Colon (tissue), 2 donors: ENCODE measurements at regions not wholly inside any gene's neighbourhood (a gene's known extent, or its start where the extent isn't known, plus 50 kb on each side); places are given as distances from the start of the nearest gene placed in this dataset.

ENCODE experiments used
- FAIRE-seq: peaks from 2 replicates; lab custom pipeline; 2012; peaks lifted over from hg19 to GRCh38; lab: Jason Lieb, UNC
- donor health status: control.
- donor health status: control.

- no peak for FAIRE-seq
Observed at GRCh38 chr1:59006289-59006658, 222.4 kb upstream of the JUN start.

- FAIRE-seq: no peak
Observed at GRCh38 chr1:59006932-59007331, 223.1 kb upstream of the JUN start.

GRCh38 chr1:59007429-59007819, 223.6 kb upstream of the JUN start:
- FAIRE-seq: no peak

- no peak for FAIRE-seq
Observed at GRCh38 chr1:59007820-59008598, 224.2 kb upstream of the JUN start.

GRCh38 chr1:59008599-59009347, 224.9 kb upstream of the JUN start:
- FAIRE-seq: no peak

- FAIRE-seq: no peak
Observed at GRCh38 chr1:59011663-59012062, 227.8 kb upstream of the JUN start.

- no peak for FAIRE-seq
Observed at GRCh38 chr1:59012378-59012777, 228.5 kb upstream of the JUN start.

DNA sequence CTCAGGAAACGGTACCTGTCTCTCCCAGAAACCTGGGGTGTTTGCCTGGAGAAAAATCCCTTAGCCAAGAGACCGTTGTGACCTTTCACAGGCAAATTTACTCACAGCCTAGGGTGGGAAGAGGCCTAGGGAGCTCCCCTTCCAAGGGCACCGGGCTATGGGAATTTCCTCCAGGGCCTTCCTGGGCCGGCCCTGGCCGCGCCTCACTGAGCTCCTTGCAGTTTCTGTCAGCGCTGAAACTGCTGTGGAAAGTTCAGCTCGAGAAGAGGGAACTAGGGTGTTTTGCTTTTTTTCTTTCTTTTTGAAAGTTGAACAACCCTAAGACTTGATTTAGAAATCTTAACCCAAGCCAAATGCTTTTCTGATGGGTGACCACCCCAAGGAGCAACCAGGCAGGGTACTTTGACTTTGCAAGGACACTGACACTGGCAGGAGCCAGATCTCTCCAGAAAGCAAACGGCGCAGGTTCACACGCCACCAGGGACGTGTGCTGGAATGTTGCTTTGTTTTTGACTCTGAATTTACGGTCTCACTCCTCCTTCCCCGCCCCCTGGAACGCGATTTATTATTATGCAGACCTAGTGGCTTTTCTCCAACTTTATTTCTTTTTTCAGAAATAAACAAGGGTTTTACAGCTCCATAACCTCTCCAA, 229.6 kb upstream of the JUN start:
- FAIRE-seq: no peak

GRCh38 chr1:59013928-59014279, 230.1 kb upstream of the JUN start:
- FAIRE-seq: peak; percentile 31

GRCh38 chr1:59014827-59015226, 231.0 kb upstream of the JUN start:
- no peak for FAIRE-seq

DNA sequence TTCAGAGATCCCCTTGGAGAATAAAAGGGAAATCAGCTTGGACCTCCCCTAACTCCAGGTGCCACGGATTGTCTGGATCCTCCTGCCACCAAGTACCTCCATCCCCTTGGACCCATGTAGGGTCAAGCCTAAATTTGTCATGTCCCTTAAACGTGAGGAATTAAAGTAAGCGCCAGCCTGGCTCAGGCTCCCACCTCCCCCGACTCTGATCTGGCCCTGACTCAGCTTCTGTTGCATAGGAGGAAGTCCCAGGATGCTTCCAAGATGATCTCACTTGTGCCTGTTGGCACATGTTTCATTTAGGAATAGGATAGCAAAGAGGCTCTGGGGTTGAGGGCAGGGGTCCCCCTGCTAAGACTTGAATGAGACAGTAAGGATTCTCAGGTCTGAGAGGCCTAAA, 231.9 kb upstream of the JUN start:
- no peak for FAIRE-seq

DNA sequence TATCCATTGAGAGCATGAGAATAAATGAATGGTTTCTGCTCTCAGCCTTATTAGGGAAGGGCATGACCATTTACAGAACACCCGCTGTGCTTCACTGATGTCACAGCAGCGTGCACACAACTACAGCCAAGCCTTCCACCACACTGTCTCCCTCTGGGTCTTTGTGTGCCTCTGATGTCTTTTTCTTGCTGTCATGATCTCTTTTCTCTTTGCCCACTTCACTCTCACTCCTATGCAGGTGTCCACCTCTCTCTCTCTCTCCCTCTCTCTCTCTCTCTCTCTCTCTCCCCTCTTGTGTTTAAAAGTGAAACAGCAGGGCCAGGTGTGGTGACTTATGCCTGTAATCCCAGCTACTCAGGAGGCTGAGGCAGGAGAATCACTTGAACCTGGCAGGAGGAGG, 232.5 kb upstream of the JUN start:
- no peak for FAIRE-seq

DNA sequence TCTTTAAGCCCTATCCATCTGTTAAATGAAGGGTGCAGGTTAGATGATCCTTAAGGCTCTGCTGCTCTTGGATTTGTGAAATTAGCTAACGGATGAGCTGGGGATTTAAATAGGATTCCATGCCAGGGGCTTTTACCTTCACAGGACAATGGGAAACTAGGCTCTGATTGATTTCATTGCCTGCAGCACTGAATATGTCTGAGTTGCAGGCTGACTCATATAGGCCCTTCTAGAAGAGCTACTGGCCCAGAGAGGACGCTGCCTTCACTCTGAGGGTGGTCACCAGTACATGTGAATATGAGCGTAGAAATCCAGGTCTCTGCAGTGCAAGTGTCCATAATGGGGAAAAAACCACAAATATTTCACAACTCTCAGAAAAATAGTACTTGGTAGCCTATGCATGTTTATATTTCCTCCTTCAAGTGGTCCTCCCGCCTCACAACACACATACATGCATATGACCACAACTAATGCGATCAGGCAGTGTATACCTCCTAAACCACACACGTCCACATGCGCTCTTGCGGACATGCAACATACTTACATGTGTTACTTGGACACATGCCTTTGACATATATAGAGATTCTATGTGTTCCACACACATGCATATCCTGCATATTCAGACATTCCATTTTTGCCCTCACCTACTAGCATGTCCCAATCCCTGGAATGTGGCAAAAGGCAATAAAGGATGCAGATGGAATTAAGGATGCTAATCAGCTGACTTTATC, 233.8 kb upstream of the JUN start:
- FAIRE-seq: no peak

DNA sequence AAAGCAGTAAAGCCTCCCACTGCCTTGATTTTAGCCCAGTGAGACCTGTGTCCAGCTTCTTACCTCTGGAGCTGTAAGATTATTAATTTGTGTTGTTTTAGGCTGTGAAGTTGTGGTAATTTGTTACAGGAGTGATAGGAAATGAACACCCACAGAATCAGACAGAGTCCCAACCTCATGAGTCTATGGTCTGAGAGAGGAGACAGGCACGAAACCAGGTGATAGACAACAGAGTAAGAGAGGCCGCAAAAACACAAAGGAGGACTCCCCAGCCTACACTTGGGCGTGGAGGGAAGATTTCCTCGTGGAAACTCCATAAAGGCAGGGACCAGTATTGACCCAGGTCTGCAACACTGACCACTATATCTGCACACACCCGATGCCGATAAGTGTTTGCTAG, 234.6 kb upstream of the JUN start:
- no peak for FAIRE-seq

DNA sequence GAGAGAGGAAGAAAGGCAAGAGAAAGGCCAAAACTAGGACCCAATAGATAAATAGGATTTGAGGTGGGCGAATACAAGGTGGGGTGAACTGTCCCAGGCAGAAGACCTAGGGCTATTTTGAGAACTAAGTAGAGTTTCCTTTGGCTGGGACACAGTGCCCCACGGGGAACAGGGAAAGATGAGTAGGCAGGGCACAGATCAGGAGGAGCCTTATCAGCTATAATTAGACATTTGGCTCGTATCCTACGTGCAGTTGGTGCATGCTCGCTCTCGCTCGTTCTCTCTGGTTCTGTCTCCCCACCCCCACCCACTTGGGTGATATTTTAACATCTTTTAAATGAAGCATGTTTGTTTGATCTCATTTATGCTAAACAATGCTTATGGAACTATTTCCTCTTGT, 235.0 kb upstream of the JUN start:
- no peak for FAIRE-seq

GRCh38 chr1:59020151-59020997, 236.5 kb upstream of the JUN start:
- FAIRE-seq: no peak

- FAIRE-seq: no peak
Observed at GRCh38 chr1:59022199-59022598, 238.4 kb upstream of the JUN start.

DNA sequence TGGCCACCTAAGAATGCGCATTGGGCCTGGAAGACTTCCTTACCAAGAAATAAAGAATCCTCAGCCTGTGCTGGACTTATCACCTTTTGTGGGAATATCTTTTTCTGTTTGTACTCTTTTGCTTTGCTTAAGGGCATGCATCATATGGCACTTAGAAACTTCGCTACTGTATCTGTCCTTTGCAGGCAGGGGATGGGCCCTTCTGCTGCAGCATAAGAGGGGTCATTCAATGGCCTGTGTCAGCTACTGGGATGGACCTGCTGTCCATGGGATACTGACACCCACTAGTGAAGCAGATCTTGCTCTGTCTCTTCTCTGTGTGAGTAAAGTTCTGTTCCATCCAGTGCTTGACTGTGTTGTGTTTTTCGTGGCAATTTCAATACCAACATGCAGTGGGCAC, 239.0 kb upstream of the JUN start:
- FAIRE-seq: no peak

DNA sequence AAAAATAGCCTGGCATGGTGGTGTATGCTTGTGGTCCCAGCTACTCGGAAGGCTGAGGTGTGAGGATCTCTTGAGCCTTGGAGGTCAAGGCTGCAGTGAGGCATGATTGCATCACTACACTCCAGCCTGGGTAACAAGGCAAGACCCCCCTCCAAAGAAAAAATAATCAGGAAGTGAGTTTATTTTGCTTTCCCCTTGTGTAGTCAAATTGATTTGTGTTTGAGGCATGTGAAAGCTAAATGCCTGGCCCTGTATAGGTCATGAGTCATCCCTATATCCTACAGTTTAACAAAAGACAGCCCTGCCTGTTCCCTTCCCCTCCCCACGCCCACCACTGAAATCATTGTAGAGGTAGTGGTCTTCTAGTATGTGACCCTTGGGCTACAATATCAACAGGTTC, 241.4 kb upstream of the JUN start:
- no peak for FAIRE-seq

- FAIRE-seq: no peak
Observed at GRCh38 chr1:59025898-59026426, 242.1 kb upstream of the JUN start.

DNA sequence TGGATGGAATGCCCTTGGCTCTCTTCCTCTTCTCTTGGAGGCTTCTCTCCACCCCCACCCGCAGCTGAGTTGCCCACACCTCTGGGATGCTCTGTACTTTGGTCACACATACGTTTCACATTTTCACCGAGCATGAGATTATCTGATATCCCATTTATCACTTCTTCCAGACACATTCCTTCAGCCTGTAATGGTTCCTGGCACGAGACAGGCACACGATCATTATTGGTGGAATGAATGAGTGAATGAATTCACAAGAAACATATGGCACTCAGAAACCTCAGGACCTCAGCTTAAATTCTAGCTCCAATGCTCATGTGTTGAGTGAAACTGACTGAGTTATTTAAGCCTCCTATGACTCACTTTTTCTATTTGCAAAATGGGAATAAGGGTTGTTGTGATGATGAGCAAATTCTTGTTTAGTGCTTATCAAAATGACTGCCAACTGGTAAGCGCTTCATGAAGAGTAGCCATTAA, 242.7 kb upstream of the JUN start:
- no peak for FAIRE-seq
